ENCODE measurements at regions not wholly inside any gene's neighbourhood (a gene's known extent, or its start where the extent isn't known, plus 50 kb on each side); places are given as distances from the start of the nearest gene placed in this dataset.

GRCh38 chr6:129954749-129955431 lies 63.5 kb upstream of the L3MBTL3 start:
- no peak for TF ChIP-seq CTCF (conservative IDR thresholded peaks at IDR 0.05; ENCODE audit: low read depth, low read length)
- no peak for DNase-seq (ENCODE audit: low read depth)
- H3K4me3 ChIP-seq (ENCODE audit: low read depth, low read length), result no peak overlapping the region

GRCh38 chr6:129947797-129948196 lies 70.6 kb upstream of the L3MBTL3 start:
- H3K4me3 ChIP-seq (ENCODE audit: low read depth, low read length), result no peak overlapping the region
- no peak for DNase-seq (ENCODE audit: low read depth)
- TF ChIP-seq CTCF (conservative IDR thresholded peaks at IDR 0.05; ENCODE audit: low read depth, low read length), result no peak

- TF ChIP-seq CTCF (conservative IDR thresholded peaks at IDR 0.05; ENCODE audit: low read depth, low read length), result no peak
- no peak for DNase-seq (ENCODE audit: low read depth)
- H3K4me3 ChIP-seq (ENCODE audit: low read depth, low read length), result no peak overlapping the region
These were observed 71.8 kb upstream of the L3MBTL3 start for GRCh38 chr6:129946439-129947140.

GRCh38 chr6:129943637-129944271 lies 74.6 kb upstream of the L3MBTL3 start:
- no peak overlapping the region for H3K4me3 ChIP-seq (ENCODE audit: low read depth, low read length)
- no peak for DNase-seq (ENCODE audit: low read depth)
- TF ChIP-seq CTCF (conservative IDR thresholded peaks at IDR 0.05; ENCODE audit: low read depth, low read length), result no peak

GRCh38 chr6:129940454-129941195 lies 77.8 kb upstream of the L3MBTL3 start:
- no peak for DNase-seq (ENCODE audit: low read depth)
- no peak overlapping the region for H3K4me3 ChIP-seq (ENCODE audit: low read depth, low read length)
- no peak for TF ChIP-seq CTCF (conservative IDR thresholded peaks at IDR 0.05; ENCODE audit: low read depth, low read length)

GRCh38 chr6:129938249-129939020 lies 77.3 kb upstream of the TMEM244 start:
- H3K4me3 ChIP-seq (ENCODE audit: low read depth, low read length), result no peak overlapping the region
- no peak for DNase-seq (ENCODE audit: low read depth)
- TF ChIP-seq CTCF (conservative IDR thresholded peaks at IDR 0.05; ENCODE audit: low read depth, low read length), result no peak
